Tibial nerve (tissue), 4 donors: ENCODE measurements at regions not wholly inside any gene's neighbourhood (a gene's known extent, or its start where the extent isn't known, plus 50 kb on each side); places are given as distances from the start of the nearest gene placed in this dataset.

Experiments used
- EP300 ChIP-seq, 2 donors: sonication (generic); formaldehyde crosslinking; IDR thresholded peaks; one replicate each; pipeline ENCODE4 v1.6.1; 2017; ENCODE audit warnings: antibody characterized with exemption in 2 of 2, mild to moderate bottlenecking in 1 of 2
- POLR2A ChIP-seq, 2 donors: fragments of 450-650 bp; IDR thresholded peaks; one replicate each; pipeline ENCODE4 v1.6.1; 2017; ENCODE audit warnings: antibody characterized with exemption in 2 of 2, mild to moderate bottlenecking in 2 of 2, moderate library complexity in 2 of 2
- TF ChIP-seq, protein P1 (sequence below), 5 experiments: fragments of 200-600 bp in 3 of 5; fragments of 450-650 bp in 2 of 5; sonication (generic) in 3 of 5; IDR thresholded peaks; one replicate each; pipeline ENCODE4 v1.5.1; 2016 to 2019; ENCODE audit warnings: antibody characterized with exemption in 5 of 5, mild to moderate bottlenecking in 3 of 5, moderate library complexity in 2 of 5

DNA sequence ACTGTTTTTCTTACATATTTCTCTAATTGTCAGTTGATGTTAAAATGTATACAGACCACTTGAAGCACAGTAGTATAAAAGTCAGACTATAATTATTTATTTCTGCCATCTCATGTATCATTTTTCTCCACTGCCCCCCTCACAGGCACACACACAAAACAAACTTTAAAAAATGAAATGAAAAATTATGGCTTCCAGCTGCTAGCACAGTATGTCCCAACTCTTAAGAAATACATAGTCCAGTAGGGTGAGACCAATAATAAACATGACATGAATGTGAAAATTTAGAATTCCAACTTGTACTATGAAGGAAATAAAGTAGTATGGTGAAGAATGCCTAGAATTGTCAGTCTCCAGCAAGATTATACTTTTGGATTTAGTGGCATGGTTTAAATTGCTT is 1247.9 kb downstream of the JRKL start:
- TF ChIP-seq, protein P1, sequence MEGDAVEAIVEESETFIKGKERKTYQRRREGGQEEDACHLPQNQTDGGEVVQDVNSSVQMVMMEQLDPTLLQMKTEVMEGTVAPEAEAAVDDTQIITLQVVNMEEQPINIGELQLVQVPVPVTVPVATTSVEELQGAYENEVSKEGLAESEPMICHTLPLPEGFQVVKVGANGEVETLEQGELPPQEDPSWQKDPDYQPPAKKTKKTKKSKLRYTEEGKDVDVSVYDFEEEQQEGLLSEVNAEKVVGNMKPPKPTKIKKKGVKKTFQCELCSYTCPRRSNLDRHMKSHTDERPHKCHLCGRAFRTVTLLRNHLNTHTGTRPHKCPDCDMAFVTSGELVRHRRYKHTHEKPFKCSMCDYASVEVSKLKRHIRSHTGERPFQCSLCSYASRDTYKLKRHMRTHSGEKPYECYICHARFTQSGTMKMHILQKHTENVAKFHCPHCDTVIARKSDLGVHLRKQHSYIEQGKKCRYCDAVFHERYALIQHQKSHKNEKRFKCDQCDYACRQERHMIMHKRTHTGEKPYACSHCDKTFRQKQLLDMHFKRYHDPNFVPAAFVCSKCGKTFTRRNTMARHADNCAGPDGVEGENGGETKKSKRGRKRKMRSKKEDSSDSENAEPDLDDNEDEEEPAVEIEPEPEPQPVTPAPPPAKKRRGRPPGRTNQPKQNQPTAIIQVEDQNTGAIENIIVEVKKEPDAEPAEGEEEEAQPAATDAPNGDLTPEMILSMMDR (IDR thresholded peaks at IDR 0.05), result no peak
- TF ChIP-seq EP300 (IDR thresholded peaks at IDR 0.05) (no peak), POLR2A (IDR thresholded peaks at IDR 0.05) (no peak)
